SK-N-MC (cell line): ENCODE measurements at regions not wholly inside any gene's neighbourhood (a gene's known extent, or its start where the extent isn't known, plus 50 kb on each side); places are given as distances from the start of the nearest gene placed in this dataset.

Source experiments
- EZH2 ChIP-seq: fragments of 200-600 bp; sonication (generic); IDR thresholded peaks from one replicate; pipeline ENCODE4 v1.6.1; 2017; ENCODE audit warnings: antibody characterized with exemption
- POLR2AphosphoS5 ChIP-seq: IDR thresholded peaks from 2 replicates; pipeline ENCODE4 v1.6.1; 2012; ENCODE audit warnings: mild to moderate bottlenecking, low read depth, low read length, borderline replicate concordance

DNA sequence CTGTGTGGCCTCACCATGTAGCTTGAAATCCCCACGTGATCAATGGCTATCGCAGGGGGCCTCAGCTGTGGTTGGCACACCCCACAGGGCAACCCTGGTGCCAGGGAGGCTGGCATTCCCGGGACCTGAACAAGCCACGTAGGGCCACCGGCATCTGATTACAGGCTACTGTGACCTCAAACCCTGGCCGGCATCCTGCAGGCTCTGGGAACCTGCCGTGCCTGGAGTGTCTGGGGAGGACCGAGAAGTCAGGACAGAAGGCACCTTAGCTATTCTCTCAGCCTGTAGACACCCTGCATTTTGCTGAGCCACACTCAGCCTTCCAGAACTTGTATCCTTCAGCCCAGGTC, 213.0 kb downstream of the GLI2 start:
- no peak for TF ChIP-seq EZH2
- TF ChIP-seq POLR2AphosphoS5: no peak
